HG03520 (cell line): ENCODE measurements at regions not wholly inside any gene's neighbourhood (a gene's known extent, or its start where the extent isn't known, plus 50 kb on each side); places are given as distances from the start of the nearest gene placed in this dataset.

Experiments used
- ATAC-seq: cut with Tn5 transposase; IDR thresholded peaks from one replicate; pipeline ENCODE4 v1.9.1; 2021; ENCODE audit warnings: mild to moderate bottlenecking, moderate library complexity; ENCODE audit not compliant: unreplicated experiment

GRCh38 chr22:47269516-47270088, 507.2 kb downstream of the TBC1D22A start:
- no peak for ATAC-seq

GRCh38 chr22:47267513-47268282, 505.2 kb downstream of the TBC1D22A start:
- ATAC-seq, result no peak

- no peak for ATAC-seq
These were observed 503.9 kb downstream of the TBC1D22A start for GRCh38 chr22:47266329-47266728.

DNA sequence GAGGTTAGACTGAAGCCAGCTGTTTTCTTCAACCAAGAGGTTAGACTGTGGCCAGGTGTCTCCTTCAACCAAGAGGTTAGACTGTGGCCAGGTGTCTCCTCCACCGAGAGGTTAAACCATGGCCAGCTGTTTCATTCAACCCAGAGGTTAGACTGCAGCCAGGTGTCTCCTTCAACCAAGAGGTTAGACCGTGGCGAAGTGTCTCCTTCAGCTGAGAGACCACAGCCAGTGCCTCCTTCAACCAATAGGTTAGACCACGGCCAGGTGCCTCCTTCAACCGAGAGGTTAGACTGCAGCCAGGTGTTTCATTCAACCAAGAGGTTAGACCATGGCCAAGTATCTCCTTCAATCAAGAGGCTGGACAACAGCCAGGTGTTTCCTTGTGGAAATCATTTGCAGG, 498.1 kb downstream of the TBC1D22A start:
- no peak for ATAC-seq

DNA sequence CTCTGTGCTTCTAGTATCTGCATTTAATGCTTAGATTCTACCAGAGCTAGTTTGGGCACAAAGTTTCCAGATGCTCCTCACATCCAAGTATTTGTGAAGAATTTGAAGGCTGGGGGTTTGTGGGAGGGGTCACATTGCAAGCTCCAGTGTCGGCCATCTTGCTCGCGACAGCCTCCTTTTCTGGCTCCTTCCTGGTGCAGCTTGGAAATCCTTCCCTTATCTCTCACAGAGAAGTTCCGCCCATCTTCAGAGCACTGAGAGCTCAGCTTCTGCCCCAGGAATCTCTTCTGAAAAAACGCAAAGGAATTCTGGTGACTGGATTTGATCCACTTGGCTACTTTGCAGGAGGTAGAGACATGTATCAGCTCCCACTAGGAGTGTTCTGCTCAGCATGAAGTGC, 497.5 kb downstream of the TBC1D22A start:
- no peak for ATAC-seq

GRCh38 chr22:47259049-47259448, 496.6 kb downstream of the TBC1D22A start:
- no peak for ATAC-seq

DNA sequence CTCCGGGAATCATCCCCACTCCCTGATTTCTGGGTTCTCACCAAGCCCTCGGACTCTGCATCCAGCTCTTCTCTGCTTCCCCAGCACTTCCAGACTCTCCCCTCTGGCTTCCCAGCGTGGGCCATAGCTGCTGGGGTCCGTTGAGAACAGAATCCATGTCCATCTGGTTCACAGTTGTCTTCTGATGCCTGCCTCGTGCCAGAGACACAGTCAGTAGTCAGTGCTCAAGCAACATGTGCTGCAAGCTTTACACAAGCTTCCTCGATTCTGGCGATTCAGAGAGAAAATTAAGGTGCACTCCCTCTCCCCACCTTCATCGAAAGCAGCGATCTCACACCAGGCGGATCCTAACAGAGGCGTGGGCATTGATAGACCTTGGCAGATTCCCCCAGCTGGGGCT, 495.5 kb downstream of the TBC1D22A start:
- no peak for ATAC-seq

DNA sequence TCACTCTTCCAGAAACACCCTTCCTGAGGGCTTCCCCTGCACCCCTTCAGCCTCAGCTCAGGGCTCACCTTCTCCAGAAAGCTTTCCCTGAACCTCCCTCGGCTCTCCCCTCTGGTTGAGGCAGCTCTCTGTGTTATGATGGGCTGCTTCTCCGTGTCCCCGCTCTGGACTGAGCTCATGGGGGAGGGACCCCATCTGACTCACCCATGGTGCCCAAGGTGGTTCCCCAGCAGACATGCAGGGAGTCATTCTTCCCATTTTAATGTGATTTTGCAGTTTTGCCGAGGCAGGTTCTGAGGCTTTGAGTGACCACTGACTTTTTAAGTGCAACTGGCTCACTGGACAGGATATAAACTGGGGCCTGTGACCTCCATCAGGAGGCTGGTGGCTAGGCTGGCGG, 495.1 kb downstream of the TBC1D22A start:
- no peak for ATAC-seq

- ATAC-seq, result no peak
These were observed 489.5 kb downstream of the TBC1D22A start for GRCh38 chr22:47251911-47252310.

GRCh38 chr22:47250995-47251765, 488.7 kb downstream of the TBC1D22A start:
- no peak for ATAC-seq

GRCh38 chr22:47249370-47249928, 487.0 kb downstream of the TBC1D22A start:
- ATAC-seq, result no peak

DNA sequence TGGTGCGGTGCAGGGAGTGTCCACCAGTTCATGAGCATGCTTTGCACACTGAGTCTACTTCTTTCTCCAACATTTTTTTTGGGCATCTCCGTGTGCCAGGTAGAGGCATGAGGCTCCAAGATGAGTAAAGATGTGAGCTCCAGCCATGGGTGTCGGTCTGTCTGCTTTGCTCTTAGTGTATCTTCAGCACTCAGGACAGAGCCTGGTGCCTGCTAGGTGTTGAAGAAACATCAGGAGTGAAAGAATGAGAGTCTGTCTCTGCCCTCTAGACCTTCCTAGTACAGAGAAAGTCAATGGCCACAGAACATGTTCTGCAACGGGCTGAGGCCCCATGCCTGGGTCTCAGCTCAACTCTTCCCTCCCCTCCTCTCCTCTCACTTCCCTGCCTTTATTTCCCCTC, 486.5 kb downstream of the TBC1D22A start:
- no peak for ATAC-seq

- no peak for ATAC-seq
These were observed 485.3 kb downstream of the TBC1D22A start for GRCh38 chr22:47247579-47248240.

DNA sequence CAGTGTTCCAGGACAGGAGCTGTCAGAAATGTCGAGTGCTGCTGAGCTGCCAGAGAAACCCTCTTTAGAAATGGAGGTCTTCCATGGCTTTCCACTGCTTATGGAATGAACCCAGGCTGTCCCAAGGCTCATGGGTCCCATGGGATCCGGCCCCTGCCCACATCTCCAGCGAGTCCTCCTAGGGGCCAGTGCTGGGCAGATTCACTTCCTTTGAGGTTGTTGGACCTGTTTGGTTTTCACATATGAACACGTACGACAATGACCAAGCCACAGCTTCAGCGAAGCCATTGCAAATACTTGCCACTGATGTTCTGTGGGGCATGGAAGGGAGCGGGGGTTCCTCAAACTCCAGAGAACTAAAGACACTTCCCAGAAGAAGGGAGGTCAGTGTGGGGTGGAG, 483.3 kb downstream of the TBC1D22A start:
- ATAC-seq, result no peak

- ATAC-seq, result no peak
These were observed 482.8 kb downstream of the TBC1D22A start for GRCh38 chr22:47245286-47245685.

GRCh38 chr22:47240116-47240515, 477.7 kb downstream of the TBC1D22A start:
- no peak for ATAC-seq

GRCh38 chr22:47239474-47239860, 477.0 kb downstream of the TBC1D22A start:
- no peak for ATAC-seq

- ATAC-seq, result no peak
These were observed 476.4 kb downstream of the TBC1D22A start for GRCh38 chr22:47238690-47239473.

DNA sequence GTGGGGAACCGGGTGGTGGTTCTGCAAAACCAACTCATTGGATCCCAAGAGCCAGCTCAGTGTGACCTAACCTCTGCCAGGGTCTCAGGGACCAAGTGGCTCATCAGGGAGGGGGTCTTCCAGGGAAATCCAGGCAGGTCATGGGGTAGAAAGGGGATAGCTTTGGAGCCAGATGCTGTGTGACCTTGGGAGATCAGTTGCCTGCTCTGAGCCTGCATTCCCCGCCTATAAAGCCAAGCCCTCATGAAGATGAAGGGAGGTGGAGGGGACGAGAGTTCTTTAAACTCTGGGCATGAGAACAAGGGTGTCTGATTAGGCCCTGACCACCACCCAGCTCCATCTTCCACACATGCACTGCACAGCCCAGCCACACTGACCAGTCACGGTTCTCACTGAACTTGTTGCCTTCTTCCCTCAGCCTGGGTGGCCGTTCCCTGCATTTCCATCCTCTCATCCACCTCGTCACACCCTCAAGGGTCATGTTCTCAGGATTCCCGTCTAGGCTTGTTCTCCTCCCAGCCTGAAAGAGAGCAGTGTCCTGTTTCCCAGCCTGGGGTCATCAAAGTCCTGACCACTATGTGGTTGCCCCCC, 475.5 kb downstream of the TBC1D22A start:
- ATAC-seq, result no peak

DNA sequence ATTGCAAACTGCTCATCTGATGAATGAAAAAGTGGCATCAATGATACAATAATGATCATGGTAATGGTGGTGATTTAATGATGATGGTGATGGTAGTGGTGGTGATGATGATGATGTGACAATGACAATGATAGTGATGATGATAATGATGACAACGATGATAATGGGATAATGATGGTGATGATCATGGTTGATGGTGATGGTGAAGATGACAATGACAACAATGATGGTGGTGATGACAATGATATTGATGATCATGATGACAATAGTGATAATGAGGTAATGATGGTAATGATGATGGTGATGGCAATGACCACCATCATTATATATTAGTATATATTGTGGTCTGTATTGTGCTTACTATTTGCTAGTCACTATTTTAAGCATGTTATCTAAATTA, 474.3 kb downstream of the TBC1D22A start:
- no peak for ATAC-seq
